GM12878 (cell line): ENCODE measurements at regions not wholly inside any gene's neighbourhood (a gene's known extent, or its start where the extent isn't known, plus 50 kb on each side); places are given as distances from the start of the nearest gene placed in this dataset.

Experiments used
- ATAC-seq: fragments of 200-7000 bp; cut with Tn5 transposase; 3 replicates; pipeline ENCODE4 v1.9.1; 2020; ENCODE audit warnings: mild to moderate bottlenecking, moderate library complexity
- BruUV-seq: library from RNA; stranded (reverse); fragments of 400-500 nt; replicated peaks from 2 replicates; lab custom pipeline; 2021; lab: Mats Ljungman, UMichigan
- CTCF ChIA-PET: fragments of 300-600 bp; sonication (Branson Sonifier 250); formaldehyde crosslinking; extraction: SDS; loops from one replicate; lab custom pipeline; 2021; ENCODE audit warnings: inconsistent platforms; lab: Yijun Ruan, JAX
- POLR2A ChIA-PET: fragments of 350-600 bp; formaldehyde crosslinking; extraction: SDS; loops from one replicate; lab custom pipeline; 2021; ENCODE audit warnings: inconsistent platforms; lab: Charles Lee
- RAD21 ChIA-PET: fragments of 300-600 bp; sonication (Branson Sonifier 250); formaldehyde crosslinking; loops from one replicate; lab custom pipeline; 2023; ENCODE audit warnings: antibody characterized with exemption; ENCODE audit not compliant: unreplicated experiment; lab: Charles Lee
- SMC1A ChIA-PET: fragments of 300-600 bp; sonication (Branson Sonifier 250); formaldehyde crosslinking; loops from one replicate; lab custom pipeline; 2023; ENCODE audit not compliant: unreplicated experiment, uncharacterized antibody; lab: Charles Lee
- DNase-seq: peaks from one replicate; pipeline ENCODE4 v3.0.0-alpha.2; 2011; ENCODE audit warnings: low read depth, low spot score
- FAIRE-seq: peaks from 3 replicates; lab custom pipeline; 2011; peaks lifted over from hg19 to GRCh38; lab: Jason Lieb, UNC
- H2AFZ ChIP-seq: 2 replicates; pipeline ENCODE4 v1.6.0; 2011; ENCODE audit warnings: low read depth, low read length, control low read depth; ENCODE audit not compliant: control insufficient read depth
- H3K27ac ChIP-seq: 2 replicates; pipeline ENCODE4 v1.5.1; 2011; ENCODE audit warnings: control low read depth; ENCODE audit not compliant: control insufficient read depth, insufficient read depth
- H3K27me3 ChIP-seq, 2 experiments: replicated peaks in 1 of 2; 2 replicates each; pipeline versions ENCODE4 v1.6.0 to v1.6.1; 2011; ENCODE audit warnings: low read length in 1 of 2; ENCODE audit not compliant: control insufficient read depth in 2 of 2, insufficient read depth in 2 of 2
- H3K36me3 ChIP-seq, 2 experiments: 2 replicates each; pipeline ENCODE4 v1.5.1; 2011; ENCODE audit warnings: low read length in 1 of 2; ENCODE audit not compliant: control insufficient read depth in 2 of 2, insufficient read depth in 2 of 2
- H3K4me1 ChIP-seq: 2 replicates; pipeline ENCODE4 v1.6.1; 2011; ENCODE audit warnings: mild to moderate bottlenecking, low read length, moderate library complexity, mixed read lengths; ENCODE audit not compliant: control insufficient read depth, insufficient read depth
- H3K4me2 ChIP-seq: 2 replicates; pipeline ENCODE4 v1.6.0; 2011; ENCODE audit warnings: control low read depth; ENCODE audit not compliant: control insufficient read depth, insufficient read depth
- H3K4me3 ChIP-seq: fragments of 200-600 bp; sonication (generic); 2 replicates; pipeline ENCODE4 v1.5.1; 2016
- H3K79me2 ChIP-seq: 2 replicates; pipeline ENCODE4 v1.6.0; 2011; ENCODE audit warnings: low read length; ENCODE audit not compliant: control insufficient read depth, insufficient read depth
- H3K9ac ChIP-seq: 2 replicates; pipeline ENCODE4 v1.8.0; 2011; ENCODE audit warnings: low read length, control low read depth, mixed read lengths; ENCODE audit not compliant: control insufficient read depth, insufficient read depth
- H3K9me3 ChIP-seq: replicated peaks from 3 replicates; pipeline ENCODE4 v1.5.1; 2011; ENCODE audit warnings: mild to moderate bottlenecking, low read length; ENCODE audit not compliant: control insufficient read depth, insufficient read depth
- H4K20me1 ChIP-seq: 2 replicates; pipeline ENCODE4 v1.6.0; 2011; ENCODE audit not compliant: control insufficient read depth, insufficient read depth
- ASH2L ChIP-seq: fragments of 300-600, 200-600 bp; sonication (generic); IDR thresholded peaks from 2 replicates; pipeline ENCODE4 v1.6.1; 2017; ENCODE audit warnings: low read depth, mild to moderate bottlenecking, borderline replicate concordance
- EZH2 ChIP-seq: IDR thresholded peaks from 2 replicates; pipeline ENCODE4 v1.6.1; 2012; ENCODE audit warnings: low read depth, mild to moderate bottlenecking, control low read depth, inconsistent platforms, low read length, borderline replicate concordance; ENCODE audit not compliant: control insufficient read depth
- JUNB ChIP-seq: IDR thresholded peaks from 2 replicates; pipeline ENCODE4 v1.6.1; 2016; ENCODE audit warnings: antibody characterized with exemption, mild to moderate bottlenecking
- KLF5 ChIP-seq: fragments of 450-650 bp; IDR thresholded peaks from 2 replicates; pipeline ENCODE4 v1.6.1; 2014; ENCODE audit warnings: mild to moderate bottlenecking; ENCODE audit not compliant: partially characterized antibody
- MYC ChIP-seq: IDR thresholded peaks from 2 replicates; pipeline ENCODE4 v1.6.1; 2011; ENCODE audit warnings: mild to moderate bottlenecking, low read length, moderate library complexity, inconsistent platforms; ENCODE audit not compliant: insufficient read depth, insufficient replicate concordance, insufficient read length, severe bottlenecking
- RAD51 ChIP-seq: fragments of 450-650 bp; IDR thresholded peaks from 2 replicates; pipeline ENCODE4 v1.6.1; 2016; ENCODE audit warnings: moderate library complexity, mild to moderate bottlenecking, inconsistent platforms
- SMAD1 ChIP-seq: fragments of 450-650 bp; IDR thresholded peaks from 2 replicates; pipeline ENCODE4 v1.6.1; 2018; ENCODE audit warnings: mild to moderate bottlenecking, low read depth; ENCODE audit not compliant: partially characterized antibody
- SMC3 ChIP-seq: IDR thresholded peaks from 2 replicates; pipeline ENCODE4 v1.6.1; 2011; ENCODE audit warnings: low read length, improper control_type of control experiment, borderline replicate concordance
- TCF3 ChIP-seq: IDR thresholded peaks from 2 replicates; pipeline ENCODE4 v1.6.1; 2012; ENCODE audit warnings: low read depth, mild to moderate bottlenecking, low read length, borderline replicate concordance; ENCODE audit not compliant: insufficient read depth
- YY1 ChIP-seq: IDR thresholded peaks from 2 replicates; pipeline ENCODE4 v1.6.1; 2011; ENCODE audit warnings: low read depth, mild to moderate bottlenecking, low read length
- in situ Hi-C: fragments of 300-500 bp; cut with MboI; formaldehyde crosslinking; loops from 9 replicates; pipeline ENCODE4 v1.14.3; 2018; ENCODE audit warnings: mixed read lengths
- intact Hi-C: fragments of 100-400 bp; cut with micrococcal nuclease; formaldehyde crosslinking; loops from one replicate; pipeline ENCODE4 v1.14.2; 2022; ENCODE audit not compliant: unreplicated experiment

GRCh38 chr2:188675391-188676009 is 298.7 kb upstream of the COL3A1 start:
- Histone ChIP-seq H3K9ac (no peak overlapping the region), H3K4me1 (no peaks in the 10 kb centered on the region), H2AFZ (no peak overlapping the region), H3K27me3 (no peaks in the 10 kb centered on the region), H3K79me2 (no peaks in the 10 kb centered on the region), H3K9me3 (no peaks in the 10 kb centered on the region), H3K4me3 (no peak overlapping the region), H4K20me1 (no peaks in the 10 kb centered on the region), H3K4me2 (no peak overlapping the region), H3K36me3 (no peaks in the 10 kb centered on the region), H3K27ac (no peak overlapping the region)
- RAD21 ChIA-PET, result no interaction called here
- no peak for FAIRE-seq
- SMC1A ChIA-PET, result interaction anchor here (0.6 kb wide), 1 partner anchor 269 kb away, joined by 3 read pairs; no protein-coding TSS in a partner anchor
- DNase-seq, result no peak
- POLR2A ChIA-PET, result no interaction called here
- in situ Hi-C loops, result no loop called here
- no peak for ATAC-seq
- TF ChIP-seq KLF5 (no peak), EZH2 (no peak), SMAD1 (no peak), MYC (no peak), SMC3 (no peak), ASH2L (no peak), YY1 (no peak), JUNB (no peak), RAD51 (no peak), TCF3 (no peak)
- BruUV-seq, result no TSS peak
- intact Hi-C loops, result no loop called here
- CTCF ChIA-PET, result no interaction called here
